ENCODE measurements at regions not wholly inside any gene's neighbourhood (a gene's known extent, or its start where the extent isn't known, plus 50 kb on each side); places are given as distances from the start of the nearest gene placed in this dataset.

DNA sequence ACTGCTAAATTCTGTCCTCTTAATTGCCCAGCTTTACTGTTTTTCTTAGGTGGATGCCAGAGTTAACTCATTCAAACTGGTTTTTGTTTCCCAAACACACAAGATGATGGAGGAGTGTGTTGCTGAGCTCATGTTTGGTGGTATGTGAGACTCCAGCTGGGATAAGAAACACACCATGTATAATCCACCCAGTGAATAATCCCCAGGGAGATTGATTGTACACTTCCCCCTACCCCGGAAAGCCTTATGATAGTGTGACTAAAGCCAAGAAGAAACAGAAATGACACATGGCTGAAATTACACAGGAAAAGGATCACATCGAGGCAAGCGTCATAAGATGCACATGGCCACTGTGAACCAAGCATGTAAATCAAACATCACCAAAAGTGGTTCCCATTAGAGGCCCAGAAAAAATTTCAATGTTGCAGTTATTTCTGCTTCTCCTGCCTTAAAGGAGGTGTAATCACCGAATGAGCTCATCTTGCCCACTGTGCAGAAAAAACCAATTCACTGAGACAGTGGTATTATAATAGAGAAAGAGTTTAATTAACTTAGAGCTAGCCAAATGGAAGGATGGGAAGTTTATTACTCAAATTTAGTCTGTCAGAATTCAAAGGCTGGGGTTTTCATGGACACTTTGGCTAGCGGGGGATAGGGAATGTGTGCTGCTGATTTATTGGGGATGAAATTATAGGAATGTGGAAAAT is 56.7 kb upstream of the MAGI1 start:
- no peak overlapping the region for H3K9ac ChIP-seq (ENCODE audit: low read length)
- H3K9me3 ChIP-seq (ENCODE audit: low read length), result no peaks in the 10 kb centered on the region
- H3K27me3 ChIP-seq (ENCODE audit: control insufficient read depth in 1 of 2, insufficient read depth in 2 of 2, low read length in 2 of 2), result no peaks in the 10 kb centered on the region
- H3K4me1 ChIP-seq (ENCODE audit: insufficient read depth, low read length), result no peaks in the 10 kb centered on the region
- H3K36me3 ChIP-seq (ENCODE audit: insufficient read depth, low read length), result no peaks in the 10 kb centered on the region
- no peak overlapping the region for H3K27ac ChIP-seq (ENCODE audit: low read depth, low read length)
- no peak overlapping the region for H3K4me3 ChIP-seq (ENCODE audit: low read depth in 1 of 2, low read length in 2 of 2)

DNA sequence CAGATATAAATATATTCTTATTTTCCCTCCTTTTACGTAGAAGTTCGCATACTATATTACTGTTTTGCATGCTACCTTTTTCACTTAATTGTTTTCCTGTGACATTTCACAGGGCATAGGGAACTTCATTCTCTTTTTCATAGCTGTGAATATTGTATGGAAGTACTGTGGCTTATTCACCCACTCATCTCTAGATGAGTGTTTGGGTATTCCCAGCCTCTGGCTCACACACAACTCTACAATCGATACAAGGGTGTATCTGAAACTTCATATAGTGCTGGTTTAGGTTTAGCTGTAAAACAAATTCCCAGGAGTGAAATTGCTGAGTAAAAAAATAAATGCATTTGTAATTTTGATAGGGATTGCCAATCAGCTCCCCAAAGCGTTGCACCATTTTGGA is 55.3 kb upstream of the MAGI1 start:
- Histone ChIP-seq H3K27ac (ENCODE audit: low read depth, low read length) (no peak overlapping the region), H3K36me3 (ENCODE audit: insufficient read depth, low read length) (no peaks in the 10 kb centered on the region), H3K9me3 (ENCODE audit: low read length) (no peaks in the 10 kb centered on the region), H3K4me1 (ENCODE audit: insufficient read depth, low read length) (no peaks in the 10 kb centered on the region), H3K4me3 (ENCODE audit: low read depth in 1 of 2, low read length in 2 of 2) (no peak overlapping the region), H3K9ac (ENCODE audit: low read length) (no peak overlapping the region), H3K27me3 (ENCODE audit: control insufficient read depth in 1 of 2, insufficient read depth in 2 of 2, low read length in 2 of 2) (no peaks in the 10 kb centered on the region)

DNA sequence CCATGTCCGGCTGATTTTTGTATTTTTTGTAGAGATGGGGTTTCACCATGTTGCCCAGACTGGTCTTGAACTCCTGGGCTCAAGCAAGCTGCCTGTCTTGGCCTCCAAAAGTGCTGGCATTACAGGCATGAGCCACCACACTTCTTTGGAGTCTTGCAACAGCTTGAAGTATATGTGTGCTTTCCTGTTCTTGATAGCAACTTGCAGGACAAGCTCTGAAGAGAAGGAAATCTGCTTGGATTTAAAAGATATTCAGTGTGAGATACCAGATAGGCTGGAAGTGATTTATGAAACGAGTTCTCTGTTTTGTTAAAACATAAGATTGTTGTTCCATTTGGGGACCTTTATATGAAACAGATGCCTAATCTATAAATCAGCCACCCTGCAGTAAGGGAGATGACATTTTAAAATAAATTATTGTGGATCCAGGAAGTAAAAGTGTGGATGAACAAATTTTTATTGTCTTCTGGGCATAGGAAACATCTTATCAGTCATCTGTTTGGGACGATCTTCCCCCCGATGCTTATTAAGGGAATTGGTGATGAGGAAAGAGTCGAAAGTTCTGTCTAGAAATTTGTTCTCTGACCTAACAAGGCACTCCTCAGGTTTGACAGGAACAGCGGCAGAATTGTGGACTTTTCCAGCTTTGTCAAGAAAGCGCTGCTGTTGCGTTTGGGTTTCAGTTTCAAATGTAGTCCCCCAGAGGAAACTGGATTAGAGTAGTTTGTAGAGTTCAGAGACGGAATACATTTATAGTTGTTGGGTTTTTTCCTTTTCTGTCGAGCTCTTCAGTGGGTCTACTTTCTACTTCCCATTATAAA is 53.7 kb upstream of the MAGI1 start:
- H3K27ac ChIP-seq (ENCODE audit: low read depth, low read length), result no peak overlapping the region
- H3K27me3 ChIP-seq (ENCODE audit: control insufficient read depth in 1 of 2, insufficient read depth in 2 of 2, low read length in 2 of 2), result no peaks in the 10 kb centered on the region
- no peaks in the 10 kb centered on the region for H3K4me1 ChIP-seq (ENCODE audit: insufficient read depth, low read length)
- H3K9me3 ChIP-seq (ENCODE audit: low read length), result no peaks in the 10 kb centered on the region
- no peaks in the 10 kb centered on the region for H3K36me3 ChIP-seq (ENCODE audit: insufficient read depth, low read length)
- H3K9ac ChIP-seq (ENCODE audit: low read length), result no peak overlapping the region
- no peak overlapping the region for H3K4me3 ChIP-seq (ENCODE audit: low read depth in 1 of 2, low read length in 2 of 2)

Data from muscle layer of colon (tissue), 2 donors.